ENCODE measurements at regions not wholly inside any gene's neighbourhood (a gene's known extent, or its start where the extent isn't known, plus 50 kb on each side); places are given as distances from the start of the nearest gene placed in this dataset.

- TF ChIP-seq CTCF (IDR thresholded peaks at IDR 0.05; ENCODE audit: low read depth, low read length) = no peak
- no peak for DNase-seq (ENCODE audit: extremely low read depth, low read depth)
Measured at GRCh38 chr13:67806796-67807195, 576.7 kb upstream of the PCDH9 start.

GRCh38 chr13:67803118-67803517 lies 573.0 kb upstream of the PCDH9 start:
- no peak for TF ChIP-seq CTCF (IDR thresholded peaks at IDR 0.05; ENCODE audit: low read depth, low read length)
- no peak for DNase-seq (ENCODE audit: extremely low read depth, low read depth)

- no peak for TF ChIP-seq CTCF (IDR thresholded peaks at IDR 0.05; ENCODE audit: low read depth, low read length)
- no peak for DNase-seq (ENCODE audit: extremely low read depth, low read depth)
Measured at GRCh38 chr13:67792151-67792676, 562.1 kb upstream of the PCDH9 start.

GRCh38 chr13:67791047-67791446 lies 560.9 kb upstream of the PCDH9 start:
- TF ChIP-seq CTCF (IDR thresholded peaks at IDR 0.05; ENCODE audit: low read depth, low read length) = no peak
- no peak for DNase-seq (ENCODE audit: extremely low read depth, low read depth)

- no peak for DNase-seq (ENCODE audit: extremely low read depth, low read depth)
- TF ChIP-seq CTCF (IDR thresholded peaks at IDR 0.05; ENCODE audit: low read depth, low read length) = no peak
Measured at GRCh38 chr13:67776151-67776550, 546.0 kb upstream of the PCDH9 start.

GRCh38 chr13:67775359-67775758 lies 545.2 kb upstream of the PCDH9 start:
- no peak for TF ChIP-seq CTCF (IDR thresholded peaks at IDR 0.05; ENCODE audit: low read depth, low read length)
- DNase-seq (ENCODE audit: extremely low read depth, low read depth) = no peak

GRCh38 chr13:67772807-67773453 lies 542.8 kb upstream of the PCDH9 start:
- DNase-seq (ENCODE audit: extremely low read depth, low read depth) = no peak
- TF ChIP-seq CTCF (IDR thresholded peaks at IDR 0.05; ENCODE audit: low read depth, low read length) = no peak
